B cell (primary cell): ENCODE measurements at regions not wholly inside any gene's neighbourhood (a gene's known extent, or its start where the extent isn't known, plus 50 kb on each side); places are given as distances from the start of the nearest gene placed in this dataset.

ENCODE experiments used
- CTCF ChIP-seq: fragments of 200-600 bp; IDR thresholded peaks from one replicate; pipeline ENCODE4 v1.8.0; 2022; ENCODE audit warnings: antibody characterized with exemption, mild to moderate bottlenecking
- EZH2 ChIP-seq: IDR thresholded peaks from 2 replicates; pipeline ENCODE4 v1.6.1; 2012; ENCODE audit warnings: borderline replicate concordance, low read depth, mild to moderate bottlenecking, moderate library complexity, low read length; ENCODE audit not compliant: insufficient read depth, poor library complexity, severe bottlenecking

GRCh38 chr9:103203172-103203571 is 208.0 kb downstream of the CYLC2 start:
- TF ChIP-seq CTCF (no peak), EZH2 (no peak)
